ENCODE measurements at regions not wholly inside any gene's neighbourhood (a gene's known extent, or its start where the extent isn't known, plus 50 kb on each side); places are given as distances from the start of the nearest gene placed in this dataset.

GRCh38 chr13:30133996-30134395, 173.4 kb downstream of the KATNAL1 start:
- POLR2A ChIA-PET = interaction anchor here (0.5 to 1.0 kb wide), 3 partner anchors 10 to 1417 kb away, joined by 3 to 5 read pairs (median 3); no protein-coding TSS in a partner anchor
- ATAC-seq = no peak
- no peak for TF ChIP-seq ZNF318 (IDR thresholded peaks at IDR 0.05; ENCODE audit: borderline replicate concordance in 1 of 2, low read depth in 1 of 2)
- no peak for TF ChIP-seq STAT5B (CRISPR knock-in tag; IDR thresholded peaks at IDR 0.05)
- no peak for TF ChIP-seq PPARD (CRISPR knock-in tag; IDR thresholded peaks at IDR 0.05)
- no peak for TF ChIP-seq KAT2B (IDR thresholded peaks at IDR 0.05; ENCODE audit: low read depth, low read length)
- no peak for TF ChIP-seq MBD1 (CRISPR knock-in tag; IDR thresholded peaks at IDR 0.05)
- no peak for TF ChIP-seq KLF10 (CRISPR knock-in tag; IDR thresholded peaks at IDR 0.05)
- no peak for TF ChIP-seq ASH1L (IDR thresholded peaks at IDR 0.05; ENCODE audit: borderline replicate concordance, low read depth, partially characterized antibody)
- TF ChIP-seq GTF2F1 (IDR thresholded peaks at IDR 0.05; ENCODE audit: low read depth, low read length) = no peak

More at GRCh38 chr13:30133996-30134395, 173.4 kb downstream of the KATNAL1 start:
- FAIRE-seq (no peak), DNase-seq (ENCODE audit: extremely low read depth in 1 of 4, low spot score in 3 of 4) (no peak)
- BruUV-seq (replicated peaks) = no TSS peak
- no peaks in the 10 kb centered on the region for H3K9me1 ChIP-seq (ENCODE audit: control insufficient read depth, insufficient read depth, low read length)
- H3K4me2 ChIP-seq (ENCODE audit: insufficient read depth, low read length) = no peak overlapping the region
- H4K20me1 ChIP-seq (replicated peaks; ENCODE audit: control insufficient read depth, insufficient read depth, low read length) = no peaks in the 10 kb centered on the region
- intact Hi-C loops (cut with micrococcal nuclease) = loop anchor here (2.0 to 5.0 kb wide), 3 partner anchors 203 to 669 kb away; no protein-coding TSS in a partner anchor
- peaks cover 0 to 12% of the 10 kb centered on the region in 2 experiments; a peak in 3 of 5 replicates for H3K4me1 ChIP-seq (replicated peaks in 1 of 2; ENCODE audit: control insufficient read depth in 2 of 2, insufficient read depth in 2 of 2, low read length in 2 of 2)
- peaks cover 3 to 27% of the 10 kb centered on the region in 2 experiments; a peak in 2 of 5 replicates for H3K27me3 ChIP-seq (ENCODE audit: control insufficient read depth in 2 of 2, insufficient read depth in 2 of 2, low read length in 2 of 2)
- no peak overlapping the region for H3K4me3 ChIP-seq
- no peaks in the 10 kb centered on the region for H3K9me3 ChIP-seq (replicated peaks; ENCODE audit: control insufficient read depth, insufficient read depth, low read depth, low read length)
- CTCF ChIA-PET (ENCODE audit: low intra/inter-chr PET ratio) = interaction anchor here (1.2 to 1.4 kb wide), 3 partner anchors 327 to 669 kb away, joined by 3 to 5 read pairs (median 3); no protein-coding TSS in a partner anchor
- WGBS (ENCODE audit: insufficient coverage, low coverage, missing lambda C conversion rate) = 23% methylated on average over 6 of the region's 7 CpGs
- 0 out of 4 replicates have a peak overlapping the region, but pooled peaks of 1 of the 2 experiments have one; percentile 17 for H3K9ac ChIP-seq (ENCODE audit: insufficient read depth in 1 of 2, low read depth in 2 of 2, low read length in 2 of 2)
- no peaks in the 10 kb centered on the region for H3K36me3 ChIP-seq (ENCODE audit: control insufficient read depth, insufficient read depth, low read length)
- no peaks in the 10 kb centered on the region for H3K79me2 ChIP-seq (ENCODE audit: control insufficient read depth, insufficient read depth, low read length)
- H3K27ac ChIP-seq (ENCODE audit: extremely low read depth, low read depth, low read length) = no peak overlapping the region
- in situ Hi-C loops (cut with MboI) = loop anchor here (25.0 kb wide), 1 partner anchor 203 kb away; no protein-coding TSS in a partner anchor
- no peak overlapping the region for H2AFZ ChIP-seq (ENCODE audit: low read depth, low read length)
